ENCODE measurements at regions not wholly inside any gene's neighbourhood (a gene's known extent, or its start where the extent isn't known, plus 50 kb on each side); places are given as distances from the start of the nearest gene placed in this dataset.

GRCh38 chr3:170799009-170799408 is 71.0 kb downstream of the RPL22L1 start:
- Mint-ChIP-seq H3K9me3 (peaks cover 4% of the 10 kb centered on the region), H3K27ac (no peak overlapping the region), H3K4me1 (no peaks in the 10 kb centered on the region), H3K27me3 (peaks cover 44% of the 10 kb centered on the region), H3K4me3 (no peak overlapping the region), H3K36me3 (no peaks in the 10 kb centered on the region)
- ATAC-seq, result no peak

- Mint-ChIP-seq H3K4me1 (no peaks in the 10 kb centered on the region), H3K36me3 (no peaks in the 10 kb centered on the region), H3K27ac (no peak overlapping the region), H3K27me3 (peaks cover 31% of the 10 kb centered on the region), H3K9me3 (peaks cover 4% of the 10 kb centered on the region), H3K4me3 (no peak overlapping the region)
- no peak for ATAC-seq
These were observed 72.3 kb downstream of the RPL22L1 start for GRCh38 chr3:170797685-170798084.

GRCh38 chr3:170792471-170792870 is 77.5 kb downstream of the RPL22L1 start:
- Mint-ChIP-seq H3K27me3 (peaks cover 8% of the 10 kb centered on the region), H3K36me3 (no peaks in the 10 kb centered on the region), H3K9me3 (peaks cover 2% of the 10 kb centered on the region), H3K4me3 (no peak overlapping the region), H3K4me1 (no peaks in the 10 kb centered on the region), H3K27ac (no peak overlapping the region)
- ATAC-seq, result no peak

- no peak overlapping the region for H3K27ac Mint-ChIP-seq
- no peaks in the 10 kb centered on the region for H3K4me1 Mint-ChIP-seq
- H3K27me3 Mint-ChIP-seq, result peaks cover 12% of the 10 kb centered on the region
- no peaks in the 10 kb centered on the region for H3K9me3 Mint-ChIP-seq
- no peaks in the 10 kb centered on the region for H3K36me3 Mint-ChIP-seq
- no peak overlapping the region for H3K4me3 Mint-ChIP-seq
- no peak for ATAC-seq
These were observed 79.3 kb downstream of the RPL22L1 start for GRCh38 chr3:170790647-170791046.

- ATAC-seq, result no peak
- no peaks in the 10 kb centered on the region for H3K4me1 Mint-ChIP-seq
- H3K27me3 Mint-ChIP-seq, result peaks cover 35% of the 10 kb centered on the region
- no peaks in the 10 kb centered on the region for H3K9me3 Mint-ChIP-seq
- no peak overlapping the region for H3K27ac Mint-ChIP-seq
- no peak overlapping the region for H3K4me3 Mint-ChIP-seq
- no peaks in the 10 kb centered on the region for H3K36me3 Mint-ChIP-seq
These were observed 82.5 kb downstream of the RPL22L1 start for GRCh38 chr3:170787464-170787863.

- H3K36me3 Mint-ChIP-seq, result no peaks in the 10 kb centered on the region
- H3K4me1 Mint-ChIP-seq, result no peaks in the 10 kb centered on the region
- H3K27ac Mint-ChIP-seq, result no peak overlapping the region
- H3K27me3 Mint-ChIP-seq, result peaks cover 51% of the 10 kb centered on the region
- no peaks in the 10 kb centered on the region for H3K9me3 Mint-ChIP-seq
- no peak for ATAC-seq
- no peak overlapping the region for H3K4me3 Mint-ChIP-seq
These were observed 84.5 kb downstream of the RPL22L1 start for GRCh38 chr3:170785454-170785853.

GRCh38 chr3:170784406-170784805 is 85.6 kb downstream of the RPL22L1 start:
- Mint-ChIP-seq H3K36me3 (no peaks in the 10 kb centered on the region), H3K27me3 (peaks cover 61% of the 10 kb centered on the region), H3K4me1 (no peaks in the 10 kb centered on the region), H3K9me3 (no peaks in the 10 kb centered on the region), H3K27ac (no peak overlapping the region), H3K4me3 (no peak overlapping the region)
- ATAC-seq, result no peak

- Mint-ChIP-seq H3K4me3 (no peak overlapping the region), H3K4me1 (no peaks in the 10 kb centered on the region), H3K27ac (no peak overlapping the region), H3K9me3 (peaks cover 4% of the 10 kb centered on the region), H3K36me3 (peaks cover 5% of the 10 kb centered on the region), H3K27me3 (peaks cover 89% of the 10 kb centered on the region)
- no peak for ATAC-seq
These were observed 89.0 kb downstream of the RPL22L1 start for GRCh38 chr3:170780955-170781354.

GRCh38 chr3:170780471-170780870 is 89.5 kb downstream of the RPL22L1 start:
- Mint-ChIP-seq H3K36me3 (peaks cover 5% of the 10 kb centered on the region), H3K27me3 (peaks cover 84% of the 10 kb centered on the region), H3K4me1 (no peaks in the 10 kb centered on the region), H3K9me3 (peaks cover 4% of the 10 kb centered on the region), H3K4me3 (no peak overlapping the region), H3K27ac (no peak overlapping the region)
- no peak for ATAC-seq

- Mint-ChIP-seq H3K9me3 (peaks cover 4% of the 10 kb centered on the region), H3K27me3 (peaks cover 65% of the 10 kb centered on the region), H3K27ac (no peak overlapping the region), H3K4me1 (no peaks in the 10 kb centered on the region), H3K4me3 (no peak overlapping the region), H3K36me3 (peaks cover 5% of the 10 kb centered on the region)
- ATAC-seq, result no peak
These were observed 91.5 kb downstream of the RPL22L1 start for GRCh38 chr3:170778240-170779217.

GRCh38 chr3:170777564-170777926 is 92.5 kb downstream of the RPL22L1 start:
- Mint-ChIP-seq H3K4me1 (no peaks in the 10 kb centered on the region), H3K27ac (no peak overlapping the region), H3K27me3 (peaks cover 56% of the 10 kb centered on the region), H3K4me3 (no peak overlapping the region), H3K36me3 (peaks cover 5% of the 10 kb centered on the region), H3K9me3 (peaks cover 4% of the 10 kb centered on the region)
- ATAC-seq, result no peak

GRCh38 chr3:170776887-170777563 is 93.0 kb downstream of the RPL22L1 start:
- ATAC-seq, result no peak
- Mint-ChIP-seq H3K36me3 (peaks cover 5% of the 10 kb centered on the region), H3K27me3 (peaks cover 50% of the 10 kb centered on the region), H3K27ac (no peak overlapping the region), H3K4me1 (no peaks in the 10 kb centered on the region), H3K4me3 (no peak overlapping the region), H3K9me3 (peaks cover 4% of the 10 kb centered on the region)

- Mint-ChIP-seq H3K4me3 (no peak overlapping the region), H3K36me3 (peaks cover 5% of the 10 kb centered on the region)
These were observed 96.1 kb downstream of the RPL22L1 start for GRCh38 chr3:170773682-170774425.

GRCh38 chr3:170772175-170772574 is 97.8 kb downstream of the RPL22L1 start:
- H3K4me1 Mint-ChIP-seq, result no peaks in the 10 kb centered on the region
- no peak overlapping the region for H3K27ac Mint-ChIP-seq
- no peak overlapping the region for H3K4me3 Mint-ChIP-seq
- ATAC-seq, result no peak
- H3K9me3 Mint-ChIP-seq, result no peaks in the 10 kb centered on the region
- H3K36me3 Mint-ChIP-seq, result no peaks in the 10 kb centered on the region
- H3K27me3 Mint-ChIP-seq, result peaks cover 7% of the 10 kb centered on the region

More at GRCh38 chr3:170773682-170774425, 96.1 kb downstream of the RPL22L1 start:
- H3K27me3 Mint-ChIP-seq, result peaks cover 24% of the 10 kb centered on the region
- no peaks in the 10 kb centered on the region for H3K4me1 Mint-ChIP-seq
- no peak for ATAC-seq
- peaks cover 4% of the 10 kb centered on the region for H3K9me3 Mint-ChIP-seq
- H3K27ac Mint-ChIP-seq, result no peak overlapping the region

- no peak for ATAC-seq
- Mint-ChIP-seq H3K27me3 (peaks cover 11% of the 10 kb centered on the region), H3K4me1 (no peaks in the 10 kb centered on the region), H3K36me3 (no peaks in the 10 kb centered on the region), H3K27ac (no peak overlapping the region), H3K9me3 (no peaks in the 10 kb centered on the region), H3K4me3 (no peak overlapping the region)
These were observed 101.6 kb downstream of the RPL22L1 start for GRCh38 chr3:170768334-170768801.

Measured in stimulated activated memory B cell treated with anti-CD40 and anti-IgM and Interleukin-4, amounts not matched to agents 10 μg/mL and 1 μg/mL and 100 μg/mL, for 72 hours (primary cell).